ENCODE measurements at regions not wholly inside any gene's neighbourhood (a gene's known extent, or its start where the extent isn't known, plus 50 kb on each side); places are given as distances from the start of the nearest gene placed in this dataset.

GRCh38 chr20:40148886-40149285 lies 540.1 kb downstream of the MAFB start:
- TF ChIP-seq CTCF (IDR thresholded peaks at IDR 0.05; ENCODE audit: low read length) = no peak
- TF ChIP-seq EZH2 (IDR thresholded peaks at IDR 0.05; ENCODE audit: borderline replicate concordance, low read length) = no peak
